ENCODE measurements at regions not wholly inside any gene's neighbourhood (a gene's known extent, or its start where the extent isn't known, plus 50 kb on each side); places are given as distances from the start of the nearest gene placed in this dataset.
"Not testable (repeated sequence)": the region's sequence is repeated elsewhere in the genome, so short reads cannot be mapped to it uniquely, and the experiment has no call there.

GRCh38 chr20:43836790-43837189 lies 77.9 kb upstream of the TOX2 start:
- no peak for DNase-seq

- no peak for DNase-seq
Observed at GRCh38 chr20:43835944-43836508, 78.6 kb upstream of the TOX2 start.

DNA sequence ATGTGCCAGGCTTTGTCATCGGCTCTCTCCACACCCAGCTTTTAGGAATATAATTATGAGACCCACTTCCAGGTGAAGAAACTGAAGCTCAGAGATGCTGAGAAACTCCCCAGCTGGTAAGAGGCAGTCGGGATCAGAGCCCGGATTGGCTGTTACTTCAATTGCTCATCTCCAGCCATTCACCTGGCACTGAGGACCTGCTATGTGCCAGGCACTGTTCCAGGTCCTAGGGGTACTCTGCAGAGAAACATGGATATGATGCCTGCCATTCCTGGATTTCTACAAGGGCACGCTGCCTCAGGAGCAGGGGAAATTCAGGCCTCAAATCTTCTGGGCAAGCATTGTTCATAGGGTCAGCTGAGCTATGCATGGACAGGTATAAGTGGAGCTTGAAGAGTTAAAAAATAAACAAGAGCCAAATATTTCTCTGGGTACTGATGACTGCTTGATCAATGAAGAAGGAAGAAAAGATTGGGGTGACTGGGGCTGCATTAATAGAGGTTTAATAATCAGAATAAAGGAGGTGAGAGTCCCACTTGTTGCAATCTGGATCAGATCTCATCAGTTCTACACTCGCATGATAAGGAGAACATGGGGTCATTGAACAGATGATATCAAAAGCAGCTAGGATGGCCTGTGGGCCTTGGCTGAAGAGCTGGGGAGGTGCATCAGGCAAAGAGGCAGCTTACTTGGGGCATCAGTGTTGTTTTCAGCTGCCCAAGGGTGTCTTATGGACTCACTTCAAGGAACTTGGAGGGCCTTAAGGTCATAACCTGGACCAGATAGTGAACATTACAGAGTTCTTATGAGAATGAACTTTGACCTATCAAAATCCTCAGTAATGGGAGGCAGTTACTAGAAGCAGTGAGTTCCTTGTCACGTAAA lies 80.9 kb upstream of the TOX2 start:
- no peak for DNase-seq

DNA sequence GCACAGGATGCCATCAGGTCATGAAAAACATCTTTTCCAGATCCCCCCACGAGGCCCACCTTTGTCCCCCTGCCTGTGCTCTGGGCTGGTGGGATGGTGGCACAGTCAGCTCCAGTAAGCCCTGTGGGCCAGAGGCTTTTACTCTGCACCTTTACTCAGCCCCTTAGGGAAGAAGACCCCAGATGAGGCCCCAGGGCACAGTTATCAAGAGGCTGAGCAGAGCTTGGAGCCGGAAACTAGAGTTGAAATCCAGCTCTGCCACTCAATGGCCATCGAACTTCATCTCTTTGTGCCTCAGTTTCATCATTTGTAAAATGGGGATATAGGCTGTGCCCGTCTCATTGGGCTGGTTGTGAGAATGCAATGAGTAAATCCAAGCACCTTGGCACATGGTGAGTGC lies 81.7 kb upstream of the TOX2 start:
- DNase-seq, result no peak

GRCh38 chr20:43832096-43832816 lies 82.4 kb upstream of the TOX2 start:
- DNase-seq, result no peak

DNA sequence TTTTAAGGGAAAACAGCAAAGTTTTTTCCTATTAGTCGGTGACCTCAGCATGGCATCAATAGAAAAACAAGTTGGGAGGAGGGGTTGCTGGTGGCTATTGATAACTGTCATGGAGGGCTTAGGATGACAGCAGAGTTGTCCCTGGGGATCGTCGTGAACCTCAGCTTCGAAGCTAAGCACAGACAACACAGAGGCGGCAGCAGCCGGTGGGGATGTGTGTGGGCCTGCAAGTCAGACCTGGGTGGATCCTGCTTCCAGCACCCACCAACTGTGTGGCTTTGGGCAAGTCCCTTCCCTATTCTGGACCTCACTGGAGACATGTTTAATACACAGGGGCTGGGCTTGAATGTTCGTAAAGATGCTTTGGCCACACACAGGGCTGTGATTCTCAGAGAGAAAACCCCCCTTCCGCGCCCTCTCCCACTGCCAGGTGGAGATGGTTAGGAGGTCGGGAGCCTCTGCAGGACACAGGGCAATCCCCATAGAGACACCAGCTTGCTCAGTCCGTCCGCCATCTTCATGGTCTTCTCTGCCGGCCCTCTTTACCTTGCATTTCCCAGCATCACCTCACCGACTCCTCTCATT lies 83.1 kb upstream of the TOX2 start:
- no peak for DNase-seq

GRCh38 chr20:43830883-43831282 lies 83.8 kb upstream of the TOX2 start:
- DNase-seq, result no peak

- DNase-seq, result no peak
Observed at GRCh38 chr20:43829951-43830690, 84.5 kb upstream of the TOX2 start.

GRCh38 chr20:43827940-43828562 lies 86.6 kb upstream of the TOX2 start:
- DNase-seq, result no peak

DNA sequence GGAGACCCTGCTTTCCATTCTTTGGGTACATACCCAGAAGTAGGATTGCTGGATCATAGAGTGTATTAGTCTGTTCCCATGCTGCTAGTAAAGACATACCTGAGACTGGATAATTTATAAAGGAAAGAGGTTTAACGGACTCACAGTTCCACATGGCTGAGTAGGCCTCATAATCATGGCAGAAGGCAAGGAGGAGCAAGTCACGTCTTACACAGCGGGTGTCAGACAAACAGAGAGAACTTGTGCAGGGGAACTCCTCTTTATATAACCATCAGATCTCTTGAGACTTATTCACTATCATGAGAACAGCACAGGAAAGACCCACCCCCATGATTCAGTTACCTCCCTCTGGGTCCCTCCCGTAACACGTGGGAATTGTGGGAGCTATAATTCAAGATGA lies 87.7 kb upstream of the TOX2 start:
- DNase-seq, result not testable (repeated sequence)

DNA sequence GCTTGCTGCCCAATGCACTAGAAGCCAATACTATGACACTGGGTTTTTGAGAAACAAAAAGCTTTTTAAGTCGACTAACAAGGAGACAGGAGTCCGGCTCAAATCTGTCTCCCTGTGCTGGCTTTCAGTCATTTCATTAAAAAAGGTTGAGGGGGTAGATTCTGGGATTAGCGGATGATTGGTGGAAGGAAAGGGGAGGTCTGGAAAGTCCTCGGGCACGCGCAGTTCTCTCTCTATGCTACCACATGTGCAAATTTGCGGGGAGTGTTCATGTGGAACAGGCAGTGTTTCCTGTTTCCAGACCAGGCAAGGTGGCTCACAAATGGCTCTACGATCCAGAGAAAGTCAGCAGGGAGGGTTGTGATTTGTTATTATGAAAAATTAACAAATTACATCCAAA lies 89.1 kb upstream of the TOX2 start:
- DNase-seq, result no peak

DNA sequence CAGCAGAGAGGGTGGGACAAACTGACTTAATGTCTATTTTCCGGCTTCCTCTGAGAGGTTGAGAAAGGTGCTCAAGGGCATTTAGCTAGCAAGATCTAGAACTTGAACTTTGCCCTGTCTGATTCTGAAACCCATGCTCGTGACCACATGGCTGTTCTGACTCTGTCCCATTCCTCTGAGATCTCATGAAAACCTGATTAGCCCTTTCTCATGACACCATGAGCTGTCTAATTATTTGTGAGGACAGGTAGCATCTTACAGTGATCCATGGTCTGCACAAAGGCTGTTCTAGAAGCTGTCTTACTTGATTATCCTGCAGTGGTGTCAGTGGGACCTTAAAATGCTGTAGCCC lies 89.6 kb upstream of the TOX2 start:
- no peak for DNase-seq

GRCh38 chr20:43824309-43825050 lies 90.2 kb upstream of the TOX2 start:
- DNase-seq, result no peak

GRCh38 chr20:43821795-43822194 lies 92.9 kb upstream of the TOX2 start:
- no peak for DNase-seq

DNA sequence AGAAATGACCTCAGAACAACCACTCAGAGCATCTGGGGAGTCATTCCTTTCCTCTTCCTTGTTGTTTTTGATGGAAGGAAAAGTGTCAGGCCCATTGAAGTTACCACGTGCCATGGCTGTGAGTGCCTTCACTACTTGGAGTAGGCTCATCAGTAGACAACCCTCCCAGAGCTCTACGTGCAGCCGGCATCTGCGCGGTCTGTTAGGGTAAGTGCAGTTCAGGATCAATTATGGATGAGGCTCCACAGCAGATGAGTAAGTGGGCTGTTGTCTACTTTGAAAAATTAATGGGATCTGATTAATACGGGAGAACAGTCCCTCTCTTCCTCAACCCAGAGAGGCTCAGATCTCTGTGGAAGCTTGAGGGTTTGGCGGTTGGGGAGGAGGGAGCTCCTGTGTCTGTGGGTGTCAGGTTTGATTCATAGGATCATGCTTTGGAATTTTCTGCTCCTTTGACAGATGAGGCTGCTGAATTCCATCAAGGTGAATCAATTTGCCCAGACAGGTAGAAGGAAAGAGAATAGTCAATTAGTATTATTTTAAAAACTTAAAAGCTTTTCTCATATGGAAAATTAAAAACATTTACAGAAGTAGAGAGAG lies 93.8 kb upstream of the TOX2 start:
- DNase-seq, result no peak

- no peak for DNase-seq
Observed at GRCh38 chr20:43812216-43812615, 85.4 kb upstream of the GTSF1L start.

GRCh38 chr20:43809206-43809819 lies 82.5 kb upstream of the GTSF1L start:
- no peak for DNase-seq

GRCh38 chr20:43804781-43805180 lies 78.0 kb upstream of the GTSF1L start:
- DNase-seq, result no peak

- DNase-seq, result no peak
Observed at GRCh38 chr20:43803276-43803675, 76.5 kb upstream of the GTSF1L start.

DNA sequence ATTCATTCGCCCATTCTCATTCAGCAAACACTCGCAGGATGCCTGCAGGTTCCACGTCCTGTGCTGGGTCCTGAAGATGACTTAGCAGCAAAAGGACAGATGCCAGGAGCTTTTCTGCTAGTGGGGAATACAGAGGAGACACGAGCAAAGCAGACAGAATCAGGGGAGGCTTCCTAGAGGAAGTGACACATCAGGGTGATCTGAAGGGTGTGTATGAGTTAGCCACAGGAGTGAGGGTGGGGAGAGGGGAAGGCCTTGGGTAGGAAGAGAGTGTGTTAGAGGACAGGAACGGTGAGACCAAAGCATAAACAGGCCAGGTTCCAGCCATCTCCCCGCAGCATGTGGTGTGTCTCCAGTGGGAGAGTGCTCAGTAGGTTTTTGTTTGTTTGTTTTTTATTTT lies 73.4 kb upstream of the GTSF1L start:
- DNase-seq, result no peak

GRCh38 chr20:43799741-43800140 lies 72.9 kb upstream of the GTSF1L start:
- DNase-seq, result no peak
